Duodenal mucosa (tissue), 2 donors: ENCODE measurements at regions not wholly inside any gene's neighbourhood (a gene's known extent, or its start where the extent isn't known, plus 50 kb on each side); places are given as distances from the start of the nearest gene placed in this dataset.

Experiments
- H3K27ac ChIP-seq: one replicate; pipeline ENCODE4 v1.7.0; 2013; ENCODE audit warnings: low read depth, low read length
- H3K27me3 ChIP-seq, 2 donors: one replicate each; pipeline ENCODE4 v1.7.0; 2013; ENCODE audit warnings: low read length in 2 of 2, control low read depth in 1 of 2; ENCODE audit not compliant: insufficient read depth in 2 of 2, control insufficient read depth in 1 of 2
- H3K36me3 ChIP-seq, 2 donors: one replicate each; pipeline ENCODE4 v1.7.0; 2013; ENCODE audit warnings: low read length in 2 of 2, control low read depth in 1 of 2; ENCODE audit not compliant: insufficient read depth in 2 of 2, control insufficient read depth in 1 of 2
- H3K4me1 ChIP-seq, 2 donors: one replicate each; pipeline ENCODE4 v1.7.0; 2013; ENCODE audit warnings: low read length in 2 of 2, control low read depth in 1 of 2; ENCODE audit not compliant: insufficient read depth in 2 of 2, control insufficient read depth in 1 of 2
- H3K4me3 ChIP-seq, 2 donors: one replicate each; pipeline ENCODE4 v1.7.0; 2013; ENCODE audit warnings: low read length in 2 of 2, low read depth in 1 of 2
- H3K9ac ChIP-seq, 2 donors: one replicate each; pipeline ENCODE4 v1.7.0; 2013; ENCODE audit warnings: low read length in 2 of 2, low read depth in 1 of 2
- H3K9me3 ChIP-seq, 2 donors: one replicate each; pipeline ENCODE4 v1.7.0; 2013; ENCODE audit warnings: low read length in 2 of 2, control low read depth in 1 of 2; ENCODE audit not compliant: control insufficient read depth in 1 of 2

DNA sequence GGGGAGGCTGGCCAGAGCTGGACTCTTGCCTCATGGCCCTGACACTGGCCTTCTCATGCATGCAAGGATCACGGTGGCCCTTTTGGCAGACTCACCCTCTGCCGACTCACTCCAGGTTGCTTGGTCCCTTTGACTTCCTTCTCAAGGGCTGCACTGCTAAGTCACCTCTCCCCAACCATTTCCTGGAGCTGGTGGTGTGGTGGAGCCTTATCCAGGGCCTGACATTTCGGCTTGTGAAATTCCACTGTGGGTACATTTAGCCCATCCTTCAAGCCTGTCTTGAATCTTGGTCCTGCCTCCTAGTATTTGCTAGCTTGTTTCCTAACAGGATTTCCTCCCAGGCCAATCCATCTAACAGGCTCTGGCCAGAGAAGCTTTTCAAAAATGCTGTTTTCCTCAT is 52.6 kb upstream of the JUN start:
- Histone ChIP-seq H3K27ac (no peak overlapping the region), H3K36me3 (no peaks in the 10 kb centered on the region), H3K4me3 (no peak overlapping the region), H3K4me1 (no peaks in the 10 kb centered on the region), H3K27me3 (no peaks in the 10 kb centered on the region), H3K9ac (no peak overlapping the region), H3K9me3 (no peaks in the 10 kb centered on the region)

DNA sequence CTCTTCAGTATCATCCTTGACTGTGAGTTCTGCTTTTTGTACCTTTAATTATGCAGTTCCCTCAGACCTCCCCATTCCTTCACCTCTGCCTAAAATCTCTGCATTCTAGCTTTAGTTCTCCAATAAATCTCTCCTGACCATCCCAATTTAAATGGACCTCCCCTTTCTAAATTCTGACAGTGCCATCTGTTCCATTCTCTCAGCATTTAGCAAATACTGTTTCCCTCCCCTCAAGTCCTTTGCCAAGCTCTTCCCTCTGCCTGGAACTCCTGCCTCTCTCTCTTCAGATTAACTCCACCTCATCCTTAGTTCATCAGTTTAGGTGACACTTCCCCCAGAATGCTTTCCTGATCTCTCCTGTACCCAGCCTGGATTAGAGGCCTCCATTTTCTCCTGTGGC is 54.0 kb upstream of the JUN start:
- no peak overlapping the region for H3K9ac ChIP-seq
- H3K36me3 ChIP-seq, result no peaks in the 10 kb centered on the region
- H3K9me3 ChIP-seq, result no peaks in the 10 kb centered on the region
- no peak overlapping the region for H3K27ac ChIP-seq
- H3K27me3 ChIP-seq, result no peaks in the 10 kb centered on the region
- H3K4me1 ChIP-seq, result peaks cover 0 to 3% of the 10 kb centered on the region in 2 donors
- H3K4me3 ChIP-seq, result no peak overlapping the region

DNA sequence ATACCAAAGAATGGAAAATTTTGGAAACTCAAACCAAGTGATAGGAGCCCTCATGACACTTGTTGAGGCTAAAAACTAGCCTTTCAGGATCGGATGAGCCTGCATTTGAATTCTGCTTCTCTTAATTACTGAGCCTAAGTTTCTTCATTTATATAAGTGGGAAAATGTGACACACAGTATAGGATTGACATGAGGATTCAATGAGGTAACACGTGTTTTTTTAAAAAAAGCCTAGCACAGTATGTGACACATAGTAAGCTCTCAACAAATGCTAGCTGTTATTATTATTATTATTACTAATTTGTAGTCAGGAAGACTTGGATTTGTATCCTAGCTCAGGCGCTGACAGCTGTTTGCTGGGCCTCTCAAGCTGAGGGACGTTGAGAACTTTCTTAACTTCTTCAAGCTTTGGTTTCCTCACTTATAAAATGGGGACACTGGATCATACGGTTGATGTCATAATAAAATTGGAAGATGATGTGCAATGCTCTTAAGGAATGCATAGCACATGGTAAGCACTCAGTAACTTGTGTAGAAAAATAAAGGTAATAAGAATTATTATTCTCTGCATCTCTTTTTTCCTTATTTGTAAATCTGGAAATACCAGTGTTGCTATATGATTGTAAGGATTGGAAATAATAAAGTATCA is 55.4 kb upstream of the JUN start:
- H3K9ac ChIP-seq, result no peak overlapping the region
- peaks cover 0 to 3% of the 10 kb centered on the region in 2 donors for H3K4me1 ChIP-seq
- no peaks in the 10 kb centered on the region for H3K36me3 ChIP-seq
- no peak overlapping the region for H3K27ac ChIP-seq
- no peaks in the 10 kb centered on the region for H3K9me3 ChIP-seq
- no peaks in the 10 kb centered on the region for H3K27me3 ChIP-seq
- no peak overlapping the region for H3K4me3 ChIP-seq

DNA sequence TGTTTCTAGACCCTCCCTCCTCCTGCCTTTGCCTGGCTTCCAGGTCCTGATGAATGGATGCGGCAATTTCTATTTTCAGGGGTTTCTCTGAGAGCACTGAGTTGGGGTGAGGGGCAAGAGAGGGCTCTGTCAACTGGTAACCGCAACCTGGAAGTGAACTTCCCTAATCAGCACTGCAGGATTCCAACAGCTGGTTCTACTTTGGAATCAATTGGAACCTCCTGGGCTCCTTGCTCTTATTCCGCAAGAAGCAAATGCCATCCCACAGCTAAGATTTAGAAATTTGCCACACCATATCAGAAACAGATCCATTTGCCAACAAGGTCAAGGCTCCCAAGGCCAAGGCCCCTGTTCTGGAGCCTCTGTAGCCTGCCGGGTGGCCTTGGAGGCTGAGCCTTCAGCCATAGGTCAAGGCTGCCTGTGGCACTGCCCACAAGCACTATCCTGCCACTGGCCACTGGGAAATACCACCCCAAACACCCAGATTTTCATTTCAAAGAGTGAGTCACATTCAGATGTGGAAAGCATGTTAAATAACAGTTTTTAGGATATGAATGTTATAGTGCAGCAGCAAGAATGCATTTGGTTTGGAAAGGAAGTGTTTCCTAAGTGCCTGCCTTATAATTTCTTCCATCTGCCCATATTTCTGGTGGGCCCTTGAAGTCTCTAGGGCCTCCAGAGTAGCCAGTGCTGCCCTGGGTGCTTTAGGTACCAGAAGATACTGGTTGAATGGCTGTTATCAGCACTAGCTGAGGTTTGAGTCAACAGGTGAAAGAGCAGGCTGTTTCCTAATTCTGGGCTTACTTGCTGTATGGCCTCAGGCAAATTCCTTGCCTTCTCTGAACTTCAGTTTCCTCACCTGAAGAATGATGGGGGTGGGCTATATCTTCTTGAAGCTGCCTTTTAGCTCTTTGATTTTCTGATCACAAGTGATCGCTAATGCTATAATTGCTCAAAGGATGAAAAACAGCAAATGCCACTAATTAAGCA is 56.3 kb upstream of the JUN start:
- Histone ChIP-seq H3K36me3 (no peaks in the 10 kb centered on the region), H3K27me3 (no peaks in the 10 kb centered on the region), H3K9me3 (no peaks in the 10 kb centered on the region), H3K4me3 (no peak overlapping the region), H3K9ac (no peak overlapping the region), H3K27ac (no peak overlapping the region), H3K4me1 (peaks cover 0 to 3% of the 10 kb centered on the region in 2 donors)

DNA sequence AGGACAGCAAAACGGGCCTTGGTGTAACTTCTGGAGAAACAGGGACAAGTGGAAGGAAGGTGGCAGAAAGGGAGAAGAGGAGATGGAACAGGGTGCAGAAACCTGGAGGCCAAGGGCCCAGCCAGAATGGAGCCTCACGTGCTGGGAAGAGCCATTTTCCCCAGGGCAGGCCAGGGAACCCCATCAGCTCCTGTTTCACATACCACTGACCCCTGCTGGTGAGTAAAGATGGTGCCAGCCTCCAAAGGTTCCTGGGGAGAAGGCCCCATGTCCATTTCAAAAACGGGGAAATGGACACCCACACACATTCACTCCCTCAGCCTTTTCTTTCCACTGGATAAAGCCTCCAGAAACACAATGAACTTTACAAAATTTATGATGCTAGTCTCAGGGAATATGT is 57.6 kb upstream of the JUN start:
- H3K36me3 ChIP-seq, result no peaks in the 10 kb centered on the region
- no peak overlapping the region for H3K4me3 ChIP-seq
- no peak overlapping the region for H3K27ac ChIP-seq
- peaks cover 0 to 3% of the 10 kb centered on the region in 2 donors for H3K4me1 ChIP-seq
- H3K9ac ChIP-seq, result no peak overlapping the region
- H3K27me3 ChIP-seq, result no peaks in the 10 kb centered on the region
- H3K9me3 ChIP-seq, result no peaks in the 10 kb centered on the region

DNA sequence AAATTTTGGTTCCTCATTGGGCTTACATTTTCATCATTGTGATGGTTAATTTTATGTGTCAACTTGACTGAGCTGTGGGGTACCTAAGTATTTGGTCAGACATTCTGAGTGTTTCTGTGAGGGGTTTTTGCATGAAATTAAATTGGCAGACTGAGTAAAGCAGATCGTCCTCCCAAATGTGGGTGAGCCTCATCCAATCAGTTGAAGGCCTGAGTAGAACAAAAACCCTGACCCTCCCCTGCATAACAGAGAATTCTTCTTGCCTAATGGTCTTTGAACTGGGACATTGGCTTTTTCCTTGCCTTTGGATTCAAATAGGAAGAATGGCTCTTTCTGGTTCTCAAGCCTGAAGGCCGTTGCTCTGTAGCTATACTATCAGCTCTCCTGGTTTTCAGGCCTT is 59.1 kb upstream of the JUN start:
- H3K4me3 ChIP-seq, result no peak overlapping the region
- no peaks in the 10 kb centered on the region for H3K27me3 ChIP-seq
- no peaks in the 10 kb centered on the region for H3K9me3 ChIP-seq
- H3K27ac ChIP-seq, result no peak overlapping the region
- no peak overlapping the region for H3K9ac ChIP-seq
- H3K4me1 ChIP-seq, result peaks cover 0 to 3% of the 10 kb centered on the region in 2 donors
- no peaks in the 10 kb centered on the region for H3K36me3 ChIP-seq

DNA sequence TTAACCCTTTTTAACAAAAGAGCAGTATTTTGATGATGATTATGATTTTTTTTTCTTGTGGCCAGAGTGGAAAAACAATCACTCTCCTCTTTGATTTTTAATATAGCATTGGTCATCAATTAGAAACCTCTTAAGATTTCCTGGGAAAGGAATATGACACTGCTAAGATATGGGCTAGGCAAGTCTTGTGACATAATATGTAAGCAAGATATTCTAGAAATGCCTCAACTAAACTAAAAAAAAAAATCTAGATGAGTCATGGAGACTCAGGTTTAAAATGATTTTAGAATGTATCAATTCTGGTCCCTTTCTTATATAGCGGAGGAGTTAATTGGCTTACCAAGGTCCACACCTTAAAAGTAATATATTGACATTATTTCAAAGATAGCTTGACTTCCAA is 60.3 kb upstream of the JUN start:
- Histone ChIP-seq H3K4me1 (peaks cover 0 to 8% of the 10 kb centered on the region in 2 donors), H3K9me3 (no peaks in the 10 kb centered on the region), H3K9ac (no peak overlapping the region), H3K27me3 (no peaks in the 10 kb centered on the region), H3K27ac (no peak overlapping the region), H3K4me3 (no peak overlapping the region), H3K36me3 (no peaks in the 10 kb centered on the region)

DNA sequence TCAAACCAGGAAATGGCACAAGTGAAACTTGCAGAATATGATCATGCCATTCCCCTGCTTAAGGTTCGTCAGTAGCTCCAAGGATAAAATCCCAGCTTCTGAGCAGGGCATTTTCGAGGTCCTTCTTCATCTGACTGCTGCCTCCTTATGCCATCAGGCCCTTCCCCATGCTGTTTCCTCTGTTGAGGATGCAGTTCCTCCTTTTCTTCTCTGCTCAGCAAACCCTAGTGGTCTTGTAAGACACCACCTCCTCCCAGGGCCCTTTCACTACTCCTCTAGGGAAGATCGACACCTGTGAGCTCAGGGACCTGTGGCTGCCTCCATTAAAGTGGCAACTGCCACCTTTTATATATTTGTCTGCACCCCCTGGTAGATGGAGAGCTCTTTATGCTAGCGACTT is 62.1 kb upstream of the JUN start:
- Histone ChIP-seq H3K4me1 (peaks cover 0 to 8% of the 10 kb centered on the region in 2 donors), H3K27me3 (no peaks in the 10 kb centered on the region), H3K4me3 (no peak overlapping the region), H3K36me3 (no peaks in the 10 kb centered on the region), H3K9me3 (no peaks in the 10 kb centered on the region), H3K9ac (no peak overlapping the region), H3K27ac (no peak overlapping the region)

DNA sequence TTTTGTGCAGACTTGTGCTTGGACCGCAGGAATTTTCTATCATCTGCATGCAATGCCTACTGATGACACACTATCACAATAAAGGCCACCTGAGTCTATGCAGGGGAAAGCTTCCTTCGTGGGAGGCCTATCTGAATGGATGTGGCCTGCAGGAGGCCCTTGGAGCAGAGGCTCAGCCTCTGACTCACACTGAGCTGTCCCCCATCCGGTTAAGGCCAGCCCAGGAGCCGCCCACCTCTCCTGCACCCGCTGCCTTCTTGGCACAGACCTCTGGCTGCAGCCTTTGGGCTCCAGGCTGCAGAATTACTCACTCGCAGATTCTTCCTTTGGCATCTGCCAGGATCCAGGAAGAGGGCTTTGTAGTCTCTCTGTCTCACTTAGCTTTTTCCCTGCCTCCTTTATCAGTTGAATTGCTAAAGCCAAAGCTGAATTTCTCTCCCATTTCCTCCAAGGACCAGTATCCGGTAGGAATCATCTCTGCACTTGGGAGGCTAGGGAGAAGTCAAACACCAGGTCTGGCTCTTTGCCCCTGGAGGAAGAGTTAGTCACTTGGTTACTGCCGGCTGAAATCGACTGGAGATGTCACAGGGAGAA is 65.1 kb upstream of the JUN start:
- H3K9me3 ChIP-seq, result no peaks in the 10 kb centered on the region
- H3K4me3 ChIP-seq, result no peak overlapping the region
- no peak overlapping the region for H3K27ac ChIP-seq
- no peaks in the 10 kb centered on the region for H3K36me3 ChIP-seq
- no peak overlapping the region for H3K9ac ChIP-seq
- H3K27me3 ChIP-seq, result no peaks in the 10 kb centered on the region
- peaks cover 0 to 5% of the 10 kb centered on the region in 2 donors for H3K4me1 ChIP-seq

DNA sequence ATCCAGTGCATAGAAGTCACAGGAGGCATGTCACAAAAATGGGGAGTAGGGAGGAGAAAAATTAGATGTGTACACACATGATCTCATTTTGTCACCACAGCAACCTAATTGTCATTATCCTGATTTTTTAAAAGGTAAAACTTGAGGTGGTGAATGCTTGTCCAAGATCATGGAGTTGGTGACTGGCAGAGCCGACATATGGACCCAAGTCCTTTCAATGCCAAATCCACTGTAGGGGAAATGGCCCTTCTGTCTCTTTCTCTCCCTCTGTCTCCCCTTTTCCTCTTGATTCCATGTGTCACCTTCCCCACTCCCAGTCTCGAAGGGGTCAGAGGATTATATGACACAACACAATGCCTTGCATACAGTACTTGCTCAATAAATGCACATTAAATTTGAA is 65.7 kb upstream of the JUN start:
- Histone ChIP-seq H3K9ac (no peak overlapping the region), H3K27ac (no peak overlapping the region), H3K4me1 (peaks cover 0 to 5% of the 10 kb centered on the region in 2 donors), H3K4me3 (no peak overlapping the region), H3K27me3 (no peaks in the 10 kb centered on the region), H3K36me3 (no peaks in the 10 kb centered on the region), H3K9me3 (no peaks in the 10 kb centered on the region)
